Right kidney (tissue), 1 donor: ENCODE measurements at regions not wholly inside any gene's neighbourhood (a gene's known extent, or its start where the extent isn't known, plus 50 kb on each side); places are given as distances from the start of the nearest gene placed in this dataset.

Source experiments
- DNase-seq: peaks from one replicate; pipeline ENCODE4 v3.0.0-alpha.2; 2016

- DNase-seq = no peak
Observed at GRCh38 chr4:141403782-141404181, 183.1 kb downstream of the ZNF330 start.

GRCh38 chr4:141406237-141406636 lies 185.5 kb downstream of the ZNF330 start:
- no peak for DNase-seq

DNA sequence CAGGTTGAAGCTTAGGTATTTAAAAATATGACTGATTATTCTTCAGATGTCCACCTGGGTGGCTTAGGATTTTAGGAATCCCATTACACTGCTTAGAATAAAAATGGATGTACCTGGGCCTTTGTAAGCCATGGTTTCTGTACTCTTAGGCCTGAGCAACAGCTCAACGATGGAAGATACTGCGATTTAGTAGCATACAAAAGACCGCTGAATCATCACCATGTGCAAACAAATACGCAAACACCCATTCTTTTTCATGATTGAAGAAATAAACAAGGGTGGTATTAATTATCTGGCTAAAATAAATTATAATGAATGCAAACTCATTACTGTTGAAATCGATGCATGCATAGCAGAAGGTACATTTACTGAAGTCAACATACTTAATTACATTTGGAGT lies 188.9 kb downstream of the ZNF330 start:
- no peak for DNase-seq

DNA sequence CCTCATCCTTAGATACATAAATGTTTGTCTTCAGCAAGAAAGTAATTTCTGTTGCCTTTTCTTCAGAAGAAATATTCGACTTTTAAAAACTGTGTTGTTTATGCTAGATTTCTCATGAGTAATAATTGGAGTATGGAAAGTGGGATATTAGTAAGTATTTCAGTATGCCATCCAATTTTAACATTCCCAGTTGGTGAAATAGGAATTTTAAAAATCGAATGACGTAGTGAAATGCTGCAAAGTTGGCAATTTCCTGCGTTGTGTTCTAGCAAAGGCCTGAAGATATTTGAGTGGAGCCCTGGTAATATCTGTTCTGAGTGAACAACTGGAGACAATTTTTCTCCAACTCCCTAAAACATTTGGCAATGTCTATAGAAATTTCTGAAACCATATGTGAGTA lies 190.1 kb downstream of the ZNF330 start:
- DNase-seq = no peak

DNA sequence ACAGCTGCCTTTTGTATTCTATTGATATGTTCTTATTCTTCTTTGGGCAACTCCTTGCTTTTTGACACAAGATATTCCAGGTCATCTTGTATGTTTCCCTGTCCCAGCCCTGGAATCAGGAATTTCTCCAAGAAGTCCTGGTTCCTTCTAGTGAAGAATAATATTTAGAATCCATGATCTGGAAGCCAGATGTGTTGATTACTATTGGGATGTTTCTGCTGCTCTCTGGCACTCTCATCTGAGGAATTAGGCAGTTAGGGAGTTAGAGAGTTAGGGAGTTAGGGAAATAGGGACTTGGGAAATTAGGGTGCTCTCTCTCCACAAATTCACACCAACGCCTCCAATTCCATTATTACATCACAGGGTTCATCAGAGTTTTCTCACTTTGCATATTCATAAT lies 191.2 kb downstream of the ZNF330 start:
- DNase-seq = no peak

GRCh38 chr4:141413366-141413765 lies 192.7 kb downstream of the ZNF330 start:
- DNase-seq = no peak

DNA sequence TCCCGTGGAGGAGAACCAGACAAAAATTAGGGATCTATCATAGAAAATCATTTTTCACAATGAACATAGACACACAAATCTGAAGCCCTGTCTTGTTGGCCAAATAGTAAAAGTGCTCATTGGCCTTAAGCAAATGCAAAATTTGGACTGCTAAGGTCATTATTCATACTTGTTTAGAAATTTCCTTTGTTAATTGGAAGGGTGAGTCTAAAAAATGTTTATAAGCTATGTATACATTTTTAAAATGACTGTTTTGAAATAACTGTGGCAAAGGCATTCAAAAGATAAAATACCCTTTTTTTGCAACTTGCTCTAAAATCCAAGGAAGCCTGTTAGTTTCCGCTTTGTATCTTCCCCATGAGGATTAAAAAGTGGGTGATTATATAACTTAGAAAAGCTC lies 195.0 kb downstream of the ZNF330 start:
- no peak for DNase-seq

GRCh38 chr4:141416219-141416618 lies 195.5 kb downstream of the ZNF330 start:
- DNase-seq = no peak

DNA sequence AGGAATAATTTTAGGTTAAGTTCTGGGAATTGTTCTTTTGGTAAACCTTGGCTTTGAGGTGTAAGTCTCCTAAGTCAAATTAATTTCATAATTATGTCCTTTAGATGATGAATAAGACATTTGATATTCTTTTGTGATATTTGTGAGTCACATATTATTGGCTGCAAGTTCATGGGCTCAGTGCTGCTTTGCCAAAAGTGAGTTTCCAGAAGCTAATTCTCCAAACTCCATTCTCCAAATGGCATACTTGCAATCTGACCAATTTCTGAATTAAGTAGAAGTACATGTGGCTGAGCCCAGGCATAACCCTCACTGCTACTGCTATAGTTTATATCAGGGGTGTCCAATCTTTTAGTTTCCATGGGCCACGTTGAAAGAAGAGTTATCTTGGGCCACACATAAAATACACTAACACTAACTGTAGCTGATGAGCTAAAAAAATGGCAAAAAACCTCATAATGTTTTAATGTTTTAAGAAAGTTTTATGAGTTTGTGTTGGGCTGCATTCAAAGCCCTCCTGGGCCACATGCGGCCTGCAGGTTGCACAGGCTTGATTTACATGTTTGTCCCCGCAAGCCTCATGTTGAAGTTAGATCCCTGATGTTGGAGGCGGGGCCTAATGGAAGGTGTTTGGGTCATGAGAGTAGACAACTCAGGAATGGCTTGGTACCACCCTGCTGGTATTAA lies 196.1 kb downstream of the ZNF330 start:
- DNase-seq = no peak

DNA sequence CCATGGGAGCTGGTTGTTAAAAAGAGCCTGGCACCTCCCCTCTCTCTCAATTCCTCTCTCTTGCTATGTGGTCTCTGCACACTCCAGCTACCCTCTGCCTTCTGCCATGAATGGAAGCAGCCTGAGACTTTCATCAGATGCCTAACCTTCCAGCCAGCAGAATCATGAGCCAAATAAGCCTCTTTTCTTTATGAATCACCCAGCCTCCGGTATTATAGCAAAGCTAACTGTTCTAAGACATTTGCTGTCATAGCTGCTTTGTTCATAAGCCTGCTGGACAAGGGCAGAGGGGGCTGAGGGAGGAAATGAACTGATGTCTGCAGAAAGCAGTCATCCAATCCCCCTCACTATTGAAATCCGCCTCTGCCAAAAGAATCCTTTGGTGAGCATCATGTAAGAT lies 196.7 kb downstream of the ZNF330 start:
- no peak for DNase-seq

DNA sequence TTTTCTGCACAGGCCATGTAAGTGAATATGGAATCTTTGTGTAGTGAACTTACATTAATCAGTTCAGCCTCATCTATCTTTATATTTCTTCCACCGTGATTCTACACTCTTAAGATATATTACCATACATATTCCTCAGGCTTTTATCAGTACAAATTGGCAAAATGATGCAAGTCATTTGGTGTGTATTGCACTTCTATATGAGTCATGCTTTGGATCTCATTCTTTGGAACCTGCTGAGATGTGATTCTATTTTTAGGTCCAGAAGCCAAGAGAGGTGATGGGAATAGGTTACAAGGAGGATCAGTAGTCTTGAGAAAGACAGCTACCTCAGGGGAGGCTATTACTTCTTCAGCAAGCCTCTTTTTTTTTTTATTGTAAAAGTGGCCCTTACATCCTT lies 204.4 kb downstream of the ZNF330 start:
- DNase-seq = no peak

DNA sequence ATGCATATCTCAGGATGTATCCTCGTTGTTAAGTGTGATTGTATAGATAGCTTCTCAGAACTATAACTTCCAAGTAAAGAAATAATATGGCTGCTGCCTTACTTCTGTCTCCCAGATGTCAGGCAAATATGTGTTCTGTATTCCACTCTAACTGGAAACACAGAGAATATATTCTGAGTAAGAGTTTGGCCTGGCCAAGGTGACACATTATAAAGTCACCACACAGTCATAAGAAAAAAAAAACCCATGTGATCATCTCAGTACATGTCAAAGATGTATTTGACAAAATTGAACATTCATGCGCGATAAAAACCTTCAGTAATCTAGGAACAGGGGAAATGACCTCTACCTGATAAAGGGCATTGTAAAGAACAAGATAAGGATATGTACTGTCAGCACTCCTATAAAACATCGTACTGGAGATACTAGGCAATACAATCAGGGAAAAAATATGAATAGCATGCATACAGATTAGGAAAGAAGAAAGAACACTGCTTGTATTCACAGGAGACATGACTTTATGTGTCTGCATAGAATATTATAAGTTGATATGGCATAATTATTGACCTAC lies 207.1 kb downstream of the ZNF330 start:
- DNase-seq = no peak

DNA sequence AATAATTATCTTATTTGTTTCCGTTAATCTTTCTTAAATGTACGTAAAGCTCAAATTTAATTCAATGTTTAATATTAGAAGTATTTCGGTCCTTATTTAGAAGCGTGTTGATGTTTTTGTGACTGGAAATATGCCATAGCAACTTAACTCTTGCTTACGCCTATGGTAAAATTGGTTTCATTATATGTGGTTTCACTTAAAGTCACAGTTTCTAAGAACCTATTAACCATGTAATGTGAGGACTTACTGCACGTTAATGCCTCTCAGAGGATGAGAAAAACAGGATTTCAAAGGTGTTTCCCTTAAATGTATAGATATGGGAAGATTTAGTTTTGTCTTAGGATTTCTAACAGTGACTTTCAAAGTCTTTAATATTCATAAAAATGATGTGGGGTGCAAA lies 206.4 kb upstream of the IL15 start:
- no peak for DNase-seq

DNA sequence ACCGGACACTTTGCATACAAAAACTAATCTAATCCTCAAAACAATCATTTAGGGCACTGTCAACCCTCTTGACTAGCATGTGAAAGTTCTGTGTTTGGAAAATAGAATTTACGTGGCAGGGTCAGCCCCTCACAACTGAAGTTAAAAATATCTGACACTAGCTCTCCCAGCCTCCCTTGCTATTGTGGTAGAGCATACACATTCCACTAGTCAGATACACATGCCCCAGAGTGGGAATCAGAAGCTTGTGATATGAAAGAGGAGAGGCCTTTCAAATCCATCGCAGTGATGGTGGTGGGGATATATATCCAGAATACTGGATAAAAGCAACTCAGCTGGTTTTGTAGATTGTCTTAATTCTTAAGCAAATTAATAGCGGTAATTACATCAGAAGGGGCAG lies 205.7 kb upstream of the IL15 start:
- DNase-seq = no peak

DNA sequence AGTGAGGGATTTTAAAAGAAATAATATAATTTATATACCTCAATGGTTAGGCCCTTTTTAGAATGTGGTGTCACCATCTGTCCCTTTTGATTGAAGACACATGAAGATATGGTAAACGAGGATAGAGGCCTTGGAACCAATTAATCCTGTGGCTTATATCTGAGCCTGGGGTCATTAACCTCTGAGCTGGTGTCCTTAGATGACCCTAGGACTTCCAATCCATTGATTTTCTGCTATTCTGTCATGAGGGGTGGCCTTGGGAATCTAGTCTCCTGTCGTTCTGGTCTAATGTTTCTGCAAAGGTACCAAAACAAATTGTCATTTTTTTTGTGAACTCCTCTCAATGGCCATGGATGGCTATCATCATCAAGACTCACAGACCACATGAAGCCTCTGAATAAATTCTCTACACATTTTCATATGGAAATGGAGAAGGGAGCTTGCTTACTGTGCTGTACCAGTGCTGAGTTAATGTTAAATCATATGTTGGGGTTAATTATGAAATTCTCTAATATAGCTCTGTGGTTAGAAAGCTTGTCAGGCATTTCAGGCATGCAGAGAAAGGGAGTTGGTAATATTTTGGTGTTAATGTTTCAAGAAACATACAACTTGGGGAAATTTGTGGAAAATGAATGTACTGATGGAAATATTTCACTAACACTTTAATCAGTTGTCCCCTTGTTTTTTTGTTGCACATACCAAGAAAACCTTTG lies 204.2 kb upstream of the IL15 start:
- no peak for DNase-seq

DNA sequence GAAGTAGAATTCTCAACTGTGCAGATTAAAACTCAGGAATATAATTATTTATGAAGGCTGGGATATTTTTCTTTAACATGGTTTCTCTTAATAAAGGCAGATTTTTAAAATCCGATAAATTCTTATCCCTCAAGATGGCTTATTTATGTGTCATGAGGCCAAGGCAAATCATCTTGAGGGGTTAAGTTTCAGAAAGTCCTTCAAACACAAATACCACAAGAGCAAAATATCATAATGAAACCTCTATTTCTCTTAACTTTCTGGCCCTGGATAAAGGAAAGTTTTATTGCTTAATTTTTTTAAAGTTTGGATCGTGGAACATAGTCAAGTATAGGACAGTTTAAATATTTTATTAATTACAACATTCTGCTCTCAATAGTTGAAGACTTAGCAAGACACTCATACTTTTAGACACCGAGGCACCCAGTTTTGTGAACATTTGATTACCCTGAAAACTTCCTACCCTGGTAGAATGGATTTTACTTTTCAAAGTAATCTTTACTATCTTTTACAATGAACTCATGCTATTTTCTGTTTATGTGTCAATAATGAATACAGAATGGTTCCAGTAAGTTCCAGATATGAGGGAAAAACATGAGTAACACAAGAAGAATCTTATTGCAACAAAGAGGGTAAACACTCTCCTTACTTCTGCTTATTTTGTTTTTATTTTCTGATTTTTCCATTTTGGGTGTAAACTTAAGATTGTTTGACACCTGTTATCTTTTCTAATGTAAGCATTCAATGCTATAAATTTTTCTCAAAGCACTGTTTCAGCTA lies 200.7 kb upstream of the IL15 start:
- DNase-seq = no peak

GRCh38 chr4:141439223-141439622 lies 197.2 kb upstream of the IL15 start:
- no peak for DNase-seq

GRCh38 chr4:141447761-141448160 lies 188.6 kb upstream of the IL15 start:
- no peak for DNase-seq

GRCh38 chr4:141448490-141448889 lies 187.9 kb upstream of the IL15 start:
- no peak for DNase-seq

GRCh38 chr4:141449927-141450326 lies 186.5 kb upstream of the IL15 start:
- no peak for DNase-seq

DNA sequence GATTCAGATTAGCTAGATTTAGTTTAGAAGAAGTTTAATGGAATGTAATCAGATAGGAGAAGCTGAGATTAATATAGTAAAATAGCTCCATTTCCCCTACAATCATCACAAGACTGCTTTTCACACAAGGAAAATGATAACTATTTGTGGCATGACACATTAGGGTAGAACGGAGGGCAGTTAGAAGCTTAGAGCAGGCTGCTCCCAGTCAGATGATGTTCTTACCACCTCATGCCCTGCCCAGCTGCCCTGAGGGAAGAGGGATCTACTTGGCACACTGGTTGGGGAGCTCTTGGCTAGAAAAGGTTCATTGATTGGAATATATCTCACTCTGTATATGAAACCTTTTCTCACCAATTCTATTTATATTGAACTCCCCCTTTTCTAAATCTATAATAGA lies 180.7 kb upstream of the IL15 start:
- DNase-seq = no peak

- no peak for DNase-seq
Observed at GRCh38 chr4:141457653-141458052, 178.7 kb upstream of the IL15 start.

DNA sequence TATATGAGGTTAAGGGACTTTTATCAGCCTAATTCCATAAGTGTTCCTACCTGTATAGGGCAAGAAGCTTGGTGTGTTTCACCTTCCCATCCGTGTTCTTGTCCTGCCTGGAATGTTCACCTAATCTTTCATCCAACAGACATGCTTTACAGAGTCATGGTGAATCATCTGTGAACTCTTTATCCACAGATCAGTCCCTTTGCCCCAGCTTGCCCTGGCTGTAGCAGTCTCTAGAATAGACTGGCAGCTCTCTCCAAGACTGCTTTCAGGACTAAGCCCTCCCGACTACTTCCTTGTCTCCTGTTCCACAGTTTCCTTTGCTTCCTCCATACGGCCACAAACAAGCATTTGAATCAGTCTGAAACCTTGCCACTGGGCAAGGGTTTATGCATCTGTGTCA lies 177.9 kb upstream of the IL15 start:
- DNase-seq = no peak
